SIG-M5 treated with dmso at 0.1 percent for 504 hours (cell line): ENCODE measurements at regions not wholly inside any gene's neighbourhood (a gene's known extent, or its start where the extent isn't known, plus 50 kb on each side); places are given as distances from the start of the nearest gene placed in this dataset.

ENCODE experiments used
- DNase-seq: peaks from one replicate; lab custom pipeline; 2025; ENCODE audit not compliant: unreplicated experiment; lab: John Stamatoyannopoulos, UW

- no peak for DNase-seq
Measured at GRCh38 chr5:8944005-8944404, 601.9 kb downstream of the SEMA5A start.

GRCh38 chr5:8945972-8946371 is 599.9 kb downstream of the SEMA5A start:
- DNase-seq: no peak

- DNase-seq: no peak
Measured at GRCh38 chr5:8949908-8950307, 596.0 kb downstream of the SEMA5A start.

- no peak for DNase-seq
Measured at GRCh38 chr5:8952147-8952546, 593.7 kb downstream of the SEMA5A start.

GRCh38 chr5:8953016-8953415 is 592.9 kb downstream of the SEMA5A start:
- DNase-seq: no peak

GRCh38 chr5:8953911-8954438 is 591.9 kb downstream of the SEMA5A start:
- DNase-seq: no peak

GRCh38 chr5:8954801-8955200 is 591.1 kb downstream of the SEMA5A start:
- no peak for DNase-seq

- DNase-seq: no peak
Measured at GRCh38 chr5:8956659-8957058, 589.2 kb downstream of the SEMA5A start.

GRCh38 chr5:8958602-8959001 is 587.3 kb downstream of the SEMA5A start:
- DNase-seq: no peak

GRCh38 chr5:8961219-8961618 is 584.7 kb downstream of the SEMA5A start:
- no peak for DNase-seq

GRCh38 chr5:8961956-8962355 is 583.9 kb downstream of the SEMA5A start:
- no peak for DNase-seq

GRCh38 chr5:8981016-8981415 is 564.9 kb downstream of the SEMA5A start:
- DNase-seq: no peak

- DNase-seq: no peak
Measured at GRCh38 chr5:8981496-8981895, 564.4 kb downstream of the SEMA5A start.

- no peak for DNase-seq
Measured at GRCh38 chr5:8984386-8984785, 561.5 kb downstream of the SEMA5A start.
